ENCODE measurements at regions not wholly inside any gene's neighbourhood (a gene's known extent, or its start where the extent isn't known, plus 50 kb on each side); places are given as distances from the start of the nearest gene placed in this dataset.

DNA sequence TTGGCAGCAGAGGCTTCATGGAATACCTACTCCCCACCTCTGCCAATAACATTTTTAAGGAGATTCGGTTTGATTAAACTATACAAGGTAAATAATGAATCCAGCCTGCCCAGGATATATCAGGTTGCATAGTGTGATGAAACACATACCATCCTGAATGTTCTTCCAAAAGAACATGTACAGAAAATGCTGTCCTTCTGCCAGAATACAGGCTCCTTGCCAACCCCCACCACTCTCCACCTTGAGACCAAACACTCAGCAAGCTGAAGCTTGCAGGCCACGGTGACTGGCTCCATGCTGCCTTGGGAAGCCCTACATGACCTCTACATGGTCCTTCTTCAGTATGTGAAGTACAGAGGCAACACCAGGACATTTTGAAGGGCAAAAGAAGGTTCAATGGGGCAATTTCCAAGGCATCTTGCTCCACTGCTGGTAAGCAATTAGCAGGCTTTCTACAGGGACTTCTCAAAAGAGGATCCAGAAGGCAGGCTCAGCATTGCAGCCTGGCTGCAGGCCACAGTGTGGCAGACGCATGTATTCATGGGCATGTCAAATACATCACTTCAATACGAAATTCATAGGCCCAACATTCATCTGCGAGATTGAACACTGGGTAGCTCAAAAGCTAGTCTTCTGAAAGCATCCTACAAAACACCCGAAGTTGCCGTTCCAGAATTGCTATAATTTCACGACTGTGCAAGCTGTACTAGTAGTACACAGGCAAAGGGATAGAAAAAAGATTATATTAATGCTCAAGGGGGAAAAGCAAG lies 62.4 kb upstream of the SERP2 start:
- TF ChIP-seq ZNF746 (CRISPR knock-in tag; IDR thresholded peaks at IDR 0.05) (no peak), ZKSCAN1 (IDR thresholded peaks at IDR 0.05; ENCODE audit: low read length) (no peak), SRSF1 (optimal IDR thresholded peaks at IDR 0.05; ENCODE audit: low read depth, low read length) (no peak), ZSCAN29 (CRISPR knock-in tag; conservative IDR thresholded peaks at IDR 0.05) (no peak)
